MM.1S (cell line): ENCODE measurements at regions not wholly inside any gene's neighbourhood (a gene's known extent, or its start where the extent isn't known, plus 50 kb on each side); places are given as distances from the start of the nearest gene placed in this dataset.
A peak's percentile ranks its signal among the peaks of the same experiment; 100 is the strongest.

Experiments used
- DNase-seq: peaks from one replicate; pipeline ENCODE4 v3.0.0-alpha.2; 2015
- H2AFZ ChIP-seq: fragments of 300-600 bp; sonication (generic); 2 replicates; pipeline ENCODE4 v1.6.0; 2016; ENCODE audit warnings: antibody characterized with exemption, low read length
- H3F3A ChIP-seq: fragments of 300-600 bp; sonication (generic); 2 replicates; pipeline ENCODE4 v1.6.1; 2016; ENCODE audit warnings: mild to moderate bottlenecking, antibody characterized with exemption, low read length, moderate library complexity, mixed read lengths; ENCODE audit not compliant: insufficient read depth
- H3K27ac ChIP-seq: fragments of 300-600 bp; sonication (generic); 2 replicates; pipeline ENCODE4 v1.5.1; 2016; ENCODE audit warnings: mild to moderate bottlenecking, low read length
- H3K27me3 ChIP-seq: fragments of 300-600 bp; sonication (generic); replicated peaks from 2 replicates; pipeline ENCODE4 v1.6.0; 2016; ENCODE audit warnings: low read length; ENCODE audit not compliant: insufficient read depth
- H3K36me3 ChIP-seq: fragments of 300-600 bp; sonication (generic); replicated peaks from 2 replicates; pipeline ENCODE4 v1.6.1; 2016; ENCODE audit warnings: mild to moderate bottlenecking, low read length, mixed read lengths; ENCODE audit not compliant: insufficient read depth
- H3K4me1 ChIP-seq: fragments of 300-600 bp; sonication (generic); 2 replicates; pipeline ENCODE4 v1.6.1; 2016; ENCODE audit warnings: low read length, mixed read lengths
- H3K4me2 ChIP-seq: fragments of 300-600 bp; sonication (generic); 2 replicates; pipeline ENCODE4 v1.6.0; 2016; ENCODE audit warnings: low read depth, low read length
- H3K4me3 ChIP-seq: fragments of 300-600 bp; sonication (generic); 2 replicates; pipeline ENCODE4 v1.5.1; 2016; ENCODE audit warnings: low read length, mixed read lengths
- H3K79me2 ChIP-seq: fragments of 300-600 bp; sonication (generic); 2 replicates; pipeline ENCODE4 v1.6.1; 2016; ENCODE audit warnings: mixed run types, low read length, mixed read lengths
- H3K9ac ChIP-seq: fragments of 300-600 bp; sonication (generic); 2 replicates; pipeline ENCODE4 v1.6.1; 2016; ENCODE audit warnings: low read length, mixed read lengths
- H3K9me2 ChIP-seq: fragments of 300-600 bp; sonication (generic); replicated peaks from 2 replicates; pipeline ENCODE4 v1.6.1; 2016; ENCODE audit warnings: mild to moderate bottlenecking, low read length, mixed read lengths; ENCODE audit not compliant: insufficient read depth
- H3K9me3 ChIP-seq: fragments of 300-600 bp; sonication (generic); replicated peaks from 2 replicates; pipeline ENCODE4 v1.6.1; 2016; ENCODE audit warnings: mild to moderate bottlenecking, low read length, mixed read lengths; ENCODE audit not compliant: insufficient read depth
- H4K20me1 ChIP-seq: fragments of 300-600 bp; sonication (generic); 2 replicates; pipeline ENCODE4 v1.6.1; 2016; ENCODE audit warnings: mild to moderate bottlenecking, low read length, moderate library complexity, mixed read lengths; ENCODE audit not compliant: insufficient read depth
- EZH2 ChIP-seq: fragments of 300-600 bp; sonication (generic); optimal IDR thresholded peaks from 2 replicates; pipeline ENCODE3; 2017; ENCODE audit warnings: low read depth, mild to moderate bottlenecking, antibody characterized with exemption, low read length, mixed read lengths
- EZH2phosphoT487 ChIP-seq: fragments of 300-600 bp; sonication (generic); IDR thresholded peaks from 2 replicates; pipeline ENCODE4 v1.6.1; 2018; ENCODE audit warnings: antibody characterized with exemption, low read length
- TF ChIP-seq, protein P1 (sequence below): fragments of 300-600 bp; sonication (generic); IDR thresholded peaks from 2 replicates; pipeline ENCODE4 v1.5.1; 2016; ENCODE audit warnings: antibody characterized with exemption, low read length, mixed read lengths

GRCh38 chr5:67538855-67539506 lies 342.4 kb upstream of the CD180 start:
- H3K9me2 ChIP-seq, result no peaks in the 10 kb centered on the region
- no peaks in the 10 kb centered on the region for H3K4me1 ChIP-seq
- no peaks in the 10 kb centered on the region for H4K20me1 ChIP-seq
- no peak overlapping the region for H3K9ac ChIP-seq
- no peak for DNase-seq
- no peaks in the 10 kb centered on the region for H3K79me2 ChIP-seq
- no peaks in the 10 kb centered on the region for H3F3A ChIP-seq
- H2AFZ ChIP-seq, result no peak overlapping the region
- TF ChIP-seq EZH2phosphoT487, result no peak
- TF ChIP-seq, protein P1, sequence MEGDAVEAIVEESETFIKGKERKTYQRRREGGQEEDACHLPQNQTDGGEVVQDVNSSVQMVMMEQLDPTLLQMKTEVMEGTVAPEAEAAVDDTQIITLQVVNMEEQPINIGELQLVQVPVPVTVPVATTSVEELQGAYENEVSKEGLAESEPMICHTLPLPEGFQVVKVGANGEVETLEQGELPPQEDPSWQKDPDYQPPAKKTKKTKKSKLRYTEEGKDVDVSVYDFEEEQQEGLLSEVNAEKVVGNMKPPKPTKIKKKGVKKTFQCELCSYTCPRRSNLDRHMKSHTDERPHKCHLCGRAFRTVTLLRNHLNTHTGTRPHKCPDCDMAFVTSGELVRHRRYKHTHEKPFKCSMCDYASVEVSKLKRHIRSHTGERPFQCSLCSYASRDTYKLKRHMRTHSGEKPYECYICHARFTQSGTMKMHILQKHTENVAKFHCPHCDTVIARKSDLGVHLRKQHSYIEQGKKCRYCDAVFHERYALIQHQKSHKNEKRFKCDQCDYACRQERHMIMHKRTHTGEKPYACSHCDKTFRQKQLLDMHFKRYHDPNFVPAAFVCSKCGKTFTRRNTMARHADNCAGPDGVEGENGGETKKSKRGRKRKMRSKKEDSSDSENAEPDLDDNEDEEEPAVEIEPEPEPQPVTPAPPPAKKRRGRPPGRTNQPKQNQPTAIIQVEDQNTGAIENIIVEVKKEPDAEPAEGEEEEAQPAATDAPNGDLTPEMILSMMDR, result no peak
- no peak for TF ChIP-seq EZH2
- no peak overlapping the region for H3K27ac ChIP-seq
- no peaks in the 10 kb centered on the region for H3K9me3 ChIP-seq
- no peaks in the 10 kb centered on the region for H3K27me3 ChIP-seq
- H3K4me3 ChIP-seq, result no peak overlapping the region
- H3K36me3 ChIP-seq, result no peaks in the 10 kb centered on the region
- H3K4me2 ChIP-seq, result no peak overlapping the region

GRCh38 chr5:67537439-67538148 lies 341.0 kb upstream of the CD180 start:
- DNase-seq, result no peak
- no peaks in the 10 kb centered on the region for H3F3A ChIP-seq
- TF ChIP-seq, protein P1, result no peak
- no peak for TF ChIP-seq EZH2phosphoT487
- H3K4me2 ChIP-seq, result peak overlapping the region; percentile 3; the same call in 1 of the 2 replicates
- no peaks in the 10 kb centered on the region for H3K27me3 ChIP-seq
- no peaks in the 10 kb centered on the region for H4K20me1 ChIP-seq
- no peak overlapping the region for H3K4me3 ChIP-seq
- no peak overlapping the region for H2AFZ ChIP-seq
- H3K9me3 ChIP-seq, result no peaks in the 10 kb centered on the region
- H3K4me1 ChIP-seq, result no peaks in the 10 kb centered on the region
- H3K9me2 ChIP-seq, result no peaks in the 10 kb centered on the region
- no peaks in the 10 kb centered on the region for H3K79me2 ChIP-seq
- no peaks in the 10 kb centered on the region for H3K36me3 ChIP-seq
- H3K9ac ChIP-seq, result no peak overlapping the region
- no peak overlapping the region for H3K27ac ChIP-seq

- H3K79me2 ChIP-seq, result no peaks in the 10 kb centered on the region
- H3K9me2 ChIP-seq, result no peaks in the 10 kb centered on the region
- H4K20me1 ChIP-seq, result no peaks in the 10 kb centered on the region
- H3K36me3 ChIP-seq, result no peaks in the 10 kb centered on the region
- H3K4me2 ChIP-seq, result no peak overlapping the region
- TF ChIP-seq, protein P1, result no peak
- TF ChIP-seq EZH2phosphoT487, result no peak
- TF ChIP-seq EZH2, result no peak
- no peaks in the 10 kb centered on the region for H3F3A ChIP-seq
- no peaks in the 10 kb centered on the region for H3K4me1 ChIP-seq
- H3K27me3 ChIP-seq, result no peaks in the 10 kb centered on the region
- no peaks in the 10 kb centered on the region for H3K9me3 ChIP-seq
- DNase-seq, result no peak
- H3K4me3 ChIP-seq, result no peak overlapping the region
- H3K9ac ChIP-seq, result no peak overlapping the region
- no peak overlapping the region for H3K27ac ChIP-seq
- no peak overlapping the region for H2AFZ ChIP-seq
Measured at GRCh38 chr5:67536866-67537265, 340.3 kb upstream of the CD180 start.
